ENCODE measurements at regions not wholly inside any gene's neighbourhood (a gene's known extent, or its start where the extent isn't known, plus 50 kb on each side); places are given as distances from the start of the nearest gene placed in this dataset.

GRCh38 chr5:158537366-158537765, 562.4 kb downstream of the EBF1 start:
- no peak for DNase-seq (ENCODE audit: low read depth)
- no peak for TF ChIP-seq CTCF (conservative IDR thresholded peaks at IDR 0.05; ENCODE audit: low read depth, low read length)
- H3K4me3 ChIP-seq (ENCODE audit: low read length) = no peak overlapping the region

- no peak overlapping the region for H3K4me3 ChIP-seq (ENCODE audit: low read length)
- DNase-seq (ENCODE audit: low read depth) = no peak
- no peak for TF ChIP-seq CTCF (conservative IDR thresholded peaks at IDR 0.05; ENCODE audit: low read depth, low read length)
Observed at GRCh38 chr5:158534203-158534602, 565.5 kb downstream of the EBF1 start.

DNA sequence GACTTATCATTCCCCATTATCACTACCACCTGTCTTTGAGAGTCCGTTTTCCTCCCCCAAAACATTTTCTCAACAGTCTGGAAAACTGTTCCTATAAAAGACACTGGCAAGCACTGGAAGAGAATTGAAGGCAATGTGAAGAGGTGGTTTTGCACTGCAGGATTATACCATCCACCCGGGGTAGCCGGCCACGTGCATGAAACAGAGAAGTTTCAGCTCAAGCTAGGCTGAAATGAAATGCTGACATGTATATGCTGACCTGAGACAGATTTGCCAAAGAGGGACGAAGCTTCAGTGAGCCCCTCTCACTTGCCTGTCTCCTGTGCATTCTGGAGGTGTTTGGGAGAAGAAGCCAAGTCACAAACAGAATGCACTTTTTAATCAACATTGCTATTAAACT, 567.0 kb downstream of the EBF1 start:
- no peak for TF ChIP-seq CTCF (conservative IDR thresholded peaks at IDR 0.05; ENCODE audit: low read depth, low read length)
- H3K4me3 ChIP-seq (ENCODE audit: low read length) = no peak overlapping the region
- DNase-seq (ENCODE audit: low read depth) = no peak

GRCh38 chr5:158531860-158532259, 567.9 kb downstream of the EBF1 start:
- TF ChIP-seq CTCF (conservative IDR thresholded peaks at IDR 0.05; ENCODE audit: low read depth, low read length) = no peak
- H3K4me3 ChIP-seq (ENCODE audit: low read length) = no peak overlapping the region
- DNase-seq (ENCODE audit: low read depth) = no peak

DNA sequence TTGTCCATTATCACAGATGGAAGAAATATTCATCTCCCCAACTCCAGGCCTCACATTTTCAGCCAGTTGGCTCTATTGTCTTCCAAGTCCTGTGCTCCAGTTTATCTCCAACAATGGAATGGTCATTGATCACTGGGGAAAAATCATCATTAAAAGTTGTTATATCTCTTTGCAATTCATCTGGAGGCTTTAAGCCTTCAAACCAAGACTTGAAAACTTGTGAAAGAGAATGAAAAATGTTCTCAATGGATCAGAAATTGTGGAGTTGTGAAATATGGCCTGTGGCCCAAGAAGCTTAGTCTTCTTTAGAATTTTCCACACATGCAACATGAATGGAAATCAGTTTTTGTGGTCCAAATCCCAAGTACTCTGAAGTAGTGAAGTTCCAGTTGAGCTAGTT, 569.6 kb downstream of the EBF1 start:
- no peak for DNase-seq (ENCODE audit: low read depth)
- TF ChIP-seq CTCF (conservative IDR thresholded peaks at IDR 0.05; ENCODE audit: low read depth, low read length) = no peak
- H3K4me3 ChIP-seq (ENCODE audit: low read length) = no peak overlapping the region

- DNase-seq (ENCODE audit: low read depth) = no peak
- no peak for TF ChIP-seq CTCF (conservative IDR thresholded peaks at IDR 0.05; ENCODE audit: low read depth, low read length)
- H3K4me3 ChIP-seq (ENCODE audit: low read length) = no peak overlapping the region
Observed at GRCh38 chr5:158529454-158529853, 570.3 kb downstream of the EBF1 start.

DNA sequence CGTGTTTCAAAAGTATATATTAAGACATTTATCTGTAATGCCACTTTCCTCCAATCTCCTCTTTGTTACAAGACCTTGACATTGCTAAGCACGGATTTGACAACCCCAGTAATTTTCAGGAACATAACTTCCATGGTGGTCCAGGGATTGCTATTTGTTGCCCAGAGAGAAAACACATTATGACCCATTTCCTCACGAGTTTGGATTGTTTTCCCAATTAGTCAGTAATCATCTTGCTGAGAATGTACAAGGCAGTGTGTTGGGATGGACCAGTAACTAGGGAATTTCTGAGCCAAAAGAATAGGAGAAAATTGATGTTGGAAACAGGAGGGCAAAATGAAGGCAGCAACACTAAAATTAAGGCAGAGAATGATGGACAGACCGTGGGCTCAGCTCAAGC, 574.1 kb downstream of the EBF1 start:
- no peak overlapping the region for H3K4me3 ChIP-seq (ENCODE audit: low read length)
- no peak for TF ChIP-seq CTCF (conservative IDR thresholded peaks at IDR 0.05; ENCODE audit: low read depth, low read length)
- DNase-seq (ENCODE audit: low read depth) = no peak

All from retinal pigment epithelial cell (primary cell).